NCI-H1417 (cell line): ENCODE measurements at regions not wholly inside any gene's neighbourhood (a gene's known extent, or its start where the extent isn't known, plus 50 kb on each side); places are given as distances from the start of the nearest gene placed in this dataset.
A peak's percentile ranks its signal among the peaks of the same experiment; 100 is the strongest.
"Not testable (repeated sequence)": the region's sequence is repeated elsewhere in the genome, so short reads cannot be mapped to it uniquely, and the experiment has no call there.

Source experiments
- DNase-seq, 3 experiments: peaks; one replicate each; lab custom pipeline; 2025; lab: John Stamatoyannopoulos, UW

DNA sequence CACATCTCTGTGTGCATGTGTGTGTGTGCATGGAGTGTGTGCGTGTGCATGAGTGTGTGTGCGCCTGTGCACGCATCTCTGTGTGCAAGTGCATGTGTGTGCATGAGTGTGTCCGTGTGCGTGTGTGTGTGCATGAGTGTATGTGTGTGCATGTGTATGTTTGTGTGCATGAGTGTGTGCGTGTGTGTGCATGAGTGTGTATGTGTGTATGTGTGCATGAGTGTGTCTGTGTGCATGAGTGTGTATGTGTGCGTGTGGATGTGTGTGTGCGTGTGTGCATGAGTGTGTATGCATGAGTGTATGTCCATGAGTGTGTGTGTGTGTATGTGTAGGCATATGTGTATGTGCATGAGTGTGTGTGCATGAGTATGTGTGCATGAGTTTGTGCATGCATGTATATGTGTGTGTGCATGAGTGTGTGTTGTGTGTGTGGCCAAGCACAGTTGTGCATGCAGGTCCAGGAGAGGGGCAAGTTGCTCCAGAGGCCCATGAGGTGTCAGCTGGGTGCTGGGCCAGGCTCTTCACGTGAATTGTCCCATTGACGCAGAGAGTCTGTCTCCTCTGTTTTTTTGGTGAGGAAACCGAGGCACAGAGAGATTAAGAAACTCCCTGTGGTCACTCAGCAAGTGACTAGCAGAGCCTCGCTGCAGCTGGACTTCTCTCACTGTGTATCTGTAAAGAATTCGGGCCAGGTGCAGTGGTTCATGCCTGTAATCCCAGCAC lies 75.5 kb downstream of the ASB1 start:
- DNase-seq: no peak

DNA sequence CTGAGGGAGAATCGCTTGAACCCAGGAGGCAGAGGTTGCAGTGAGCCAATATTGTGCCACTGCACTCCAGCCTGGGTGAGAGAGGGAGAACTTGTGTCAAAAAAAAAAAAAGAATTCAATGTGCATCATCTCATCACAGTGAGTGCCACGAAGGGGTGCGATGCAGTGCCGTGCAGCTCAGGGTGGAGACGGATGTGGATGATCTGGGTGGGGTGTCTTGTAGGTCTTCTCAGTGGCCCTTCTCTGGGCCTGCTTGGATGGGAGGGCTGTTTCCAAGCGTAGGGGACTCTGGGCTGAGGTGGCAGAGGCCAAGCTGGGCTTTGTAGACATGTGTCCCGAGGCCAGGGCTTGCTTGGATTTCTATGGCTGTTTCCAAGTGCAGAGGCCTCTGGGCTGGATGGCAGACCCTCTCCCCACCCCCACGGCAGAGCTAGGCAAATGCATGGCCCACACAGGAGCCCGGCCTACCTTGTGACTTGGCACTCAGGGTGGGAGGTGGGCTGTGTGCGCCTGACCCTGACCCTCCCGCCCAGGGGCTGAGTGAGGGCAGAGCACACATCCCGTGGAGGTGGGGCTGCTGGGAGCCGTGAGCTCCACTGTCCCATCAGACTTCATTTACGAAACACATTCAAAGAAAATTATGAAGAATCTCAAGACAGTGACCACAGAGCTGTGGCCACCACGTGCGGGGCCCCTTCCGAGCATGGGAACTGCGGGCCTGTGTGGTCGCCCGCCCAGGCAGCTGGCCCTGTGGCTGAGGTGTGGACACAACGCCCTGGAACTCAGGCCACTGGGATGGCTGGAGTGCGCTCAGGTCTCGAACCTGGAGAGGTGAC lies 76.4 kb downstream of the ASB1 start:
- DNase-seq: no peak

DNA sequence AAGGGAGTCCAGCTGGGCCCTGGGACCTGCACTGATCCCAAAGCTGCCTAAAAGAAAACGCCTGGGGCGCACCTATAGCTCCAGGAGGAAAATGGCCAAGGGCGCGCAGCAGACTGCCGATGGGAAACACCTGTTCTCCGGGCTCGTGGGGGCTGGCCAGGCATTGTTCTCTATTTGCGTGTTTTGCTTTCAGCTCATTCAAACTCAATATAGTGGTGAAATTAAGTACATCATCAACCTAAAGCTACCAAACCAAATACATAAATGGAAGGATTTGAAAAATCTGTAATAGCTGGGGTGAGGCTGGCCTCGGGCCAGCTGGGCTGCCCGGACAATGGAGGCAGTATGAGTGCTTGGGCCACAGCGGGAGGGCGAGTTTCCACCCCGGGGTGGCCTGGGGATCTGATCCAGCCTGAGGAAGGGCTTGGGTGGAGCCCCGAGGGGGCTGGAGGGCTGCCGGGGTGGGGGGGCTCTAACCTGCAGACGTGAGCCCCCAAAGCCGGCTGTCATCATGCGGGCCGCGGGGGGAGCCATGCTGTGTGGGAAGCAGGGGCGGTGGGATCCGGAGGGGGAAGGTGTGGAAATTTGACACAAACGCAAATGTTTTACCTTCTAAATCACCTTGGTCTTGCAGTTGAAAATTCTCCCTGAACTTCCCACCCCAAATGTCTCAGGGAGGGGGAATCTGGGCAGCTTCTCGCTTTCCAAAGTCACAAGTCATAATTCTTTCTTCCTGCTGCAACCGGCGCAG lies 77.6 kb downstream of the ASB1 start:
- peak in 2 of 3 experiments; percentile 93 for DNase-seq

DNA sequence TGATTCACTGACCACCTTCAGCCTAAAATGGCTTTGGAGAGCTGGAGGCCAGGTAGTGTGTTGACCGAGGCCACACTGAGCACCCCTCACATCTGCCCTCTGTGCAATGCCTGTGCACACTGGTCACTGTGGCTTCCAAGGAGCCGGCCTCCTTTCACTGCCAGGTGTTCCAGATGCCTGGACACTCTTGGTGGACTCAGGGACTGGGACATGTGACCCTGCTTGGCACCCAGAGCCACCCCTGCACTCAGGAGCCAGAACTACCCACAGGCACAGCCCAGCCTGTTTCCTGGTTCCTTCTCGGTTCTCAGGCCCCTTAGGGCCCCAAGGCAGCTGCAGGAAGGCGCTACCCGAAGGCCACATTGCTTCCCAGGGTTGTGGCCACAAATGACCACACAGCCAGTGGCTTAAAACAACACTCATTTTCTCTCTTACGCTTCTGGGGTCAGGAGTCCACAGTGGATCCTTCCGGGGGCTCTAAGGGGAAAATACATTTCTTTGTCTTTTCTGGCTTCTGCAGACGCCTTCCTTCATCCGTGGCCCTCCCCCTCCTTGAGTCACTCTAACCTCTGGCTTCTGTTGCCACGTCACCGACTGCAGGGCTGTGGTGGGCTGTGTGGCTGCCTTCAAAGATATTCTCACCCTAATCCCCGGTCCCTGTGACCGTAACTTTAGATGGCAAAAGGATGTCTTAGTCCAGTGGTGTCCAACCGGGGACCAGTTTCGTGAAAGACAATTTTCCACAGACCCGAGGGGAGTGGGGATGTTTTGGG lies 78.6 kb downstream of the ASB1 start:
- DNase-seq: no peak

DNA sequence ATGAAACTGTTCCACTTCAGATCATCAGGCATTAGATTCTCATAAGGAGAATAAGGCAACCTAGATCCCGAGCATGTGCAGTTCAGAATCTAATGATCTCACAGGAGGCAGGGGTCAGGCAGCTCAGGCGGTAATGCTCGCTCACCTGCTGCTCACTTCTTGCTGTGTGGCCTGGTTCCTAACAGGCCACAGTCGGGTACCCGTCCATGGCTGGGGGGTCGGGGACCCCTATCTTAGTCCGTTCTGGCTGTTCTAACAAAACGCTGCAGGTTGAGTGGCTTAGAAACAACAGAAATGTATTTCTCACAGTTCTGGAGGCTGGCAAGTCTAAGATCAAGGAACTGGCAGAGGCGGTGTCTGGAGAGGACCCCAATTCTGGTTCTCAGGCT lies 79.2 kb downstream of the ASB1 start:
- no peak for DNase-seq

DNA sequence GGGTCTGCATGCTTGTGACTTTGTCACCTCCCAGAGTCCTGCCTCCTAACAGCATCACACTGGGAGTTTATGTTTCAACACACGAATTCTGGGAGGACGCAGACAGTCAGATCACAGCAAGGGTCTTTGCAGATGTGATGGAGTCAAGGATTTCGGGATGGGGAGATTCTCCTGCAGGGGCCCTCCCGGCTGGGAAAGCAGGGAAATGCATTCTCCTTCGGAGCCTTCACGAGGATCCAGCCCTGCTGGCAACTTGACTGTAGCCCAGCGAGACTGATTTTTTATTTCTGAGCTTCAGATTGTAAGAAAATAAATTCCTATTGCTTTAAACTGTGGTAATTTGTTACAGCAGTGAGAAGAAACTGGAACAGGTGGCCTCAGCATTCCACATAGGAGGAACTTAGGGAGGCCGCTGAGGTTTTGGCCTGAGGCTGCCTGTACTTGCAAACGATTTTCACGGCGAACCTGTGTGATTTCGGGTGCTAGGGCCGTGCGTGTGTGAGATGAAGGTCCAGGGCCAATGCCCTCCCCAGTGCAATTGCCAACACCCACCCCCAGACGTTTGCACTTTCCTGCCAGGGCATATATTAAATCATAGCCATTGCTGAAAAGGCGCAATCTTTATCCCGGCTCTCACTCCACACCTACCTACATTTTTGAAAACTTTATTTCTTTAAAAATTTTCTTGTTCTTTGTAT lies 79.8 kb downstream of the ASB1 start:
- no peak for DNase-seq

DNA sequence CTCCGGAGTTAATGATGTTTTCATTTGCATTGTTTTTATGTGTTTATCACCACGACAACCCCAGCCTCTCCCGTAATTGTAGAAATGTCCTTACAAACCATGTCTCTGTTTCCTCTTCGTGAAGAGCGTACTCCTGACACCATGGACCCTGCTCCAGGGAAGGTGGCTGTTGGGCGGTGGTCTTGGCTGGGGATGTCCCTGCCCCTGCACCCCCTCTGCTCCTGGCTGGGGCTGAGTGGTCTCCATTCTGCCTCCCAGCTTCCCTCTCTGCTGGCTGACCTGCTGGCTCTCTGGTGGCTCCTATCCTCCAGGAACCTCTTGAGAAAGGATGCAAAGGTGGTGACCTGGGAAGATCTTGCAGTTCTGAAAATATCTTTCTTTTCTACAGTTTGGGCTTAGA lies 81.1 kb downstream of the ASB1 start:
- DNase-seq: no peak

DNA sequence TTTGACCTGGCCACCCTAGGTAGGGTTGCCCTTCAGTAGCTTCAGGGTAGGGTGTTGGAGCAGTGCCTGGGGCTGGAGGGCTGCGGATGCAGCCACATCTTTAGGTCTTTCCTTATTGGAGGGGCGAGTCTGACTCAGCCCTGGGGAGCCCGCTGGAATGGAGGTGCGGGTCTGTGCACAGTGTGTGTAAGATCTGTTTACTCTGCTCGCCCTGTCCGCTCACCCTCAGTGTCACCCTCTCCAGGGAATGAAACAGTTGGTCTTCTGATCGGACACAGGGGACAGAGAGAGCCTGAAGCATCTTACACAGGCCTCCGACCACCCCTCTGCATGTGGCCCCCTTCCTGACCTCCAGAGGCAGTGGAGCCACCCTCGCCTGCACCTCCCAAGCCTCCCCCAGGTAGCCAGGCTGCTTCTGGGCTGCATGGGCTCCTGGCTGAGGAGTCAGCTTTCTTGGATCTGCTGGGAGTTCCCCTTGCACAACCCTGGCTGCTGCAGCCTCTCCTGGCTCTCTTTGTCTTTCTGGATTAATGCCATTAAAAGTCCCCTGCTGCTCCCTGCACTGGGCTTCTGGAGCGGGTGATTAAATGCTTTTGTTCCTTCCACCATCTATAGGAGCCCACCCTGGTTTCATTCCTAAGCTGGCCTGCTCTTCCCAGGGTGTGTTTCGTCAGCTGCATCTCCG lies 82.6 kb downstream of the ASB1 start:
- peak in 2 of 3 experiments; percentile 59 to 79 for DNase-seq

DNA sequence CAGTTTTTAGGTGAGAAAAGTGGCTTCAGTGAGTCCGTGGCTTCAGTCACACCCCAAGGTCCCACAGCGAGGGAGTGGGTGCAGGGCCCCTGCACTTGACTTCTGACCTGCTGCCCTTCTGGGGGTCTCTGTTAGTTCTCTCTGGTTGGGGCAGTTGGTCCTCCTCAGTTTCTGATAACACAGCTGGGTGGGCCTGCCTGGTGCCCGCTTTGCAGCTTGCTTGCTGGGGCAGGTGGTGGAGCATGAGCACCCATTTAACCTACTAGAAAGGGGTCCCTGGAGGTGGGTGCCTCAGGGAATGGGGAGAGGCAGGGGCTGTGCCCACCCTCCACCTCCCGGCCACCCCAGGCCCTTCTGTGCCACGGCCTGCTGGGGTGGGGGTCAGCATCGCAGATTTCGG lies 83.2 kb downstream of the ASB1 start:
- peak in 1 of 3 experiments; percentile 36 for DNase-seq

DNA sequence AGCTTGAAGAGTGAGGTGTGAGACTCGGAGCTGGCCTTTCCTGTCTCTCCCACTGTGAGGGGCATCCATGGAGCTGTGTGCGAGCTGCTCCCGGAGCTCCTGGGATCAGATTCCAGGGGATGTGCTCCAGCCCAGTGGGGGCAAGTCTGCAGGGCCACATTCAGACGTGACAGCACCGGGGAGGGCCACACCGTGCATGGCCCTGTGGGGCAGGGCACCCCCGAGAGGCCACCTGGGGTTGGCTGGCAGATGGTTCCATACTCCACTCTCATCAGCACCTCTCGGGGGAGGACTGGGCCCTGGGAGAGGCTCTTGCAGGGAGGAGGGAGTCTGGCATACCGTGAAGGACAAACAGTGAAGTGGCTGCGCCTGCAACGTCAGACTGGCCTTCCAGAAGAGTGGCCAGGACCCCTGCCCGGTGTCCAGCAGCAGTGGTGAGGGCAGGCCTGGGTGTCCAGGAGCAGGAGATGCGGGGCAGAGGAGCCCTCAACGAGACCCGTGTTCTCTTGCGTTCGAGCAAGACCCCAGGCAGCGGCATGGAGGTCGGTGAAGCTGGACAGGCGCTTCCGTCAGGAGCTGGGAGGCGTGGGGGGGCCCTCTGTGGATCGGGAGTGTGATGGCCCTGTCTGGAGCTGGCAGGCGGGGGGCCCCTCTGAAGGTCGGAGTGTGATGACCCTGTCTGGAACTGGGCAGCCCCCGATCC lies 84.3 kb downstream of the ASB1 start:
- DNase-seq: peak in 1 of 3 experiments; percentile 40

DNA sequence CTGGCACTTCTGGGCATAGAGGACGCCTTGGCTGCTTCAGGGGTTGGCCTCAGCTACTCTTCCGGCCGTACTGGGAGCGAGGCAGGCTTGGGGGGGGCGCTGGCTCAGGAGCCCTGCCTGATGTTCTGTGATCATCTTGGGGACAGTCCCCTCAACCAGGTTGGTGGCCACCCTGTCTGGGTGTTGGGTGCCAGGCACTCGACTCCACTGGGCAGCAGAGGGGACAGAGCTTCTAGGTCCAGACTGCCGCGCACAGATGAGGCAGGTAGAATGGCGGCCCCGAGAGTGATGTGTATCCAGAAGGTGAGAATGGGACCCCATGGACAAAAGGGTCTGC lies 84.9 kb downstream of the ASB1 start:
- no peak for DNase-seq

DNA sequence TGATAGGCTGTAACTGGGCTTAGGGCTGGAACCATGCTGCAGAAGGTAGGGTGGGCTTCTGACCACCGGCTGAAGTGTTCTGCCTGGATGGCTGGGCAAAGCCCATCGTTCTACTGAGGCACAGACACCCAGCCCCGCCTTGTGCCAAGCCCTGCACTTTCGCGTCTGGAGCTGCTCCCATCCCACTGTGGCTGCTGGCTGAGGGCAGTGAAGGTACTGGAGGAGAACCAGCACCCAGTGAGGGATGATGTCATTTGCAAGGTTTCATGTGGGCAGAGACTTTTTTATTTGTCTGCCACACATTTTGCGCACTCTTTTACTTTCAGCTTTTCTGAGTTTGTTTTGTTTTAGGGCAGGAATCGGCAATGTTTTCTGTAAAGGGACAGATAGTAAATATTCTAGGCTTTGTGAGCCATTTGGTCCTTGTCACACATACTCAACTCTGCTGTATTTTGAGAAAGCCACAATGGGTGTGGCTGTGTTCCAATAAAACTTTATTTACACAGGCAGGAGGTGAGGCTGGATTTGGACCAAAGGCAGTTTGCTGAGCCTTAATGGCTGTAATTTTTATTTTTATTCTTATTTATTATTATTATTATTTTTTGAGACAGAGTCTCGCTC lies 85.6 kb downstream of the ASB1 start:
- no peak for DNase-seq

DNA sequence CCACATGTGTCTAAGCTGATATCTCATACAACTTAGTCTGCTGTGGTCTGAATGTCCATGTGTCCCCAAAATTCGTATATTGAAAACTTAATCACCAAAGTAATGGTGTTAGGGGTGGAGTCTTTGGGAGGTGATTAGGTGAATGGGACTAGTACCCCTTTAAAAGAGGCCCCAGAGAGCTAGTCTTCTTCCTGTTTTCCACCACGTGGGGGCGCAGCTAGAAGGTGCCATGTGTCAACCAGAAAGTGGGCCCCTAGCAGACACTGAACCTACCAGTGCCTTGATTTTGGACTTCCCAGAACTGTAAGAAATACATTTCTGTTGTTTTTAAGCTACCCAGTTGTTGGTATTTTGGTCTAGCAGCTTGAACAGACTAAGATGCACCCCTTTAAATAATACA lies 86.6 kb downstream of the ASB1 start:
- DNase-seq: no peak

DNA sequence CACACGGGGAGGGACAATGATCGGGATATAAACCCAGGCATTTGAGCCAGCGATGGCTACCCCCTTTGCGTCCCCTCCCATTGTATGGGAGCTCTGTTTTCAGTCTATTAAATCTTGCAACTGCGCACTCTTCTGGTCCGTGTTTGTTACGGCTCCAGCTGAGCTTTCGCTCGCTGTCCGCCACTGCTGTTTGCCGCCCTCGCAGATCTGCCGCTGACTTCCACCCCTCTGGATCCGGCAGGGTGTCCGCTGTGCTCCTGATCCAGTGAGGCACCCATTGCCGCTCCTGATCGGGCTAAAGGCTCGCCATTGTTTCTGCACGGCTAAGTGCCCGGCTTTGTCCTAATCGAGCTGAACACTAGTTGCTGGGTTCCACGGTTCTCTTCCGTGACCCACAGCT lies 87.3 kb downstream of the ASB1 start:
- not testable (repeated sequence) for DNase-seq

DNA sequence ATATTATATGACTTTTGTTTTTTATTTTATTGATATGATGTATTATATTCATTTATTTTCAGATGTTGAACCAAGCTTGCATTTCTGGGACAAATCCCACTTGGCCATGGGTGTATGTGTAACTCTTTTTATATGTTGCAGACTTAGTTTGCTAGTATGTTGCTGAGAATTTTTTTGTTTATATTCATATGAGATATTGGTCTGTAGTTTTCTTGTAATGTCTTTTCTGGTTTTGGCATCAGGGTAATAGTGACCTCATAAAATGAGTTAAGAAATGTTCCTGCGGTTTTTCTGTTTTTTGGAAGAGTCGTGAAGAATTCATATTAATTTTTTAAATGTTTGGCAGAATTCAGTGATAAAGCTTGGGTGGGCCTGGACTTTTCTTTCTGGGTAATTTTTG lies 88.7 kb downstream of the ASB1 start:
- no peak for DNase-seq

DNA sequence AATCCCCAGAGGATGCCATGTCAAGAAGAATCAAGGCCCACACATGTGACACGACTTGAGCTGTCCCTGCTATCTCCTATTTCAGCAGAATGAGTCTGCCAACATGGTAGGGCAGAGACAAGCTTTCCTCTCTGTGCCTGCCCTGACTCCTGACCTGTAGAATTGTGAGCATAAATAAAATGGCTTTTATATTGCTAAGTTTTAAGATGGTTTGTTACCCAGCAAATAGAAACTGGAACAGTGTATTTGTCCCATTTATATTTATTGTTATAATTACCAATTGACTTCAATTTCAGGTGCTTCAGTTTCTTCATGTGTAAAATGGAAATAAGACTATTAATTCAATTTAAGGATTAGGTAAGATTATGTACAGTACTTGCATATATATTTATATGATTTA lies 90.5 kb downstream of the ASB1 start:
- DNase-seq: no peak

DNA sequence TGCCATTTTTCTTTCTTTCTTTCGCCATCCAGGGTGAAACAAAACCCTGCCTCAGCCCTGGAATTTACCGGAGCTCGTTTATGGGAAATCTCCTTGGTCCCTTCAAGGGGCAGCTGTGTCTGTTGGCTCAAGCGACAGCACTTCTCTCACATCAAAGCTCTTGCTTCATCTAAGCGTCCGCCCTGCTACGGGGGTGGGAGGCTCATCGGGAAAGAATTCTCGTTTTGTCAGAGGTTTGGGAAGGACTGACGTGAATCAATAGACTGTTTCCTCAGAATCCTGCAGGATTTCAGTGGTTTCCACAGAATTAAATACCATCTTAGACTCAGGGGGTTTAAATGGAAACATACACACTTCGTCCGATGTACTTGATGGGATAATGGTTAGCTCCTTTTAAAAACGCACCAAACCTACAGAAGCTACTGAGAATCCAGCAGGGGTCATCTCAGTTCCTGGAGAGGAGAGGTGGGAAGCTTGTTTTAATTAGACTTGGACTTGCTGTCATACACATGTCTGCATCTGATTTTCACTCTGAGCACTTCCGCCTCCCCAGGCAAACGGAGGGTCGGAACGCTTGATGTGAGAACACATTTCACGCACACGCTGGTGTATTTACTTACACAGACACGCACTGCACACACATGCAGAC lies 91.6 kb downstream of the ASB1 start:
- no peak for DNase-seq

DNA sequence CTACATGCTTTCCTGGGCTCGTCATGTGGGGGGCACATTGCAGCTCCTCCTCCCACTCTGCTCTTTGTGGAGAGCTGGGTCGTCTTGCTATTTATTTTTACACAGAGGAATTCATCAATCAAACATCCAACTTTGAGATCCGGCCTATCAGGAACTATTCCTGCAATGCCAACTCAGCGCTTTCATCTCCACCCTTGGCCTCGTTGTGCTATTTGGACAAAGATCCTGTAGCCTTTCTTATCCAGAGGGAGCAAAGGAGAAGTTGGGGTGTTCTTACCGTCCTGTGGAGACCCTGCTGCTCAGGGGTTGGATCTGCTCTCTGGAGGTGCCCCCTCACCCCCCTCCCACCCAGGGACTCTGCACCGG lies 92.1 kb downstream of the ASB1 start:
- no peak for DNase-seq

DNA sequence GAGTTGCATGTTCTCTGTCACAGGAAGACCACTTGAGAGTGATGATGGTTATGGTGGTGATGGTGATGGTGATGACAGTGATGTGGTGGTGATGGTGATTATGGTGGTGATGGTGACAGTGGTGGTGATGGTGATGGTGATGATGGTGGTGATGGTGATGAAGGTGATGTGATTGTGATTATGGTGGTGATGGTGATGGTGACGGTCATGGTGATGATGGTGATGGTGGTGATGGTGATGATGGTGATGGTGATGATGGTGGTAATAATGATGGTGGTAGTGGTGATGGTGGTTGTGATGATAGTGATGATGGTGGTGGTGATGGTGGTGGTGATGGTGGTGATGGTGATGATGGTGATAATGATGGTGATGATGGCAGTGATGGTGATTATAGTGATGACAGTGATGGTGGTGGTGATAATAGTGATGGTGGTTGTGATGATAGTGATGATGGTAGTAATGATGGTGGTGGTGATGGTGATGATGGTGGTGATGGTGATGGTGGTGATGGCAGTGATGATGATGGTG lies 93.7 kb downstream of the ASB1 start:
- DNase-seq: no peak
